ENCODE measurements at regions not wholly inside any gene's neighbourhood (a gene's known extent, or its start where the extent isn't known, plus 50 kb on each side); places are given as distances from the start of the nearest gene placed in this dataset.

DNA sequence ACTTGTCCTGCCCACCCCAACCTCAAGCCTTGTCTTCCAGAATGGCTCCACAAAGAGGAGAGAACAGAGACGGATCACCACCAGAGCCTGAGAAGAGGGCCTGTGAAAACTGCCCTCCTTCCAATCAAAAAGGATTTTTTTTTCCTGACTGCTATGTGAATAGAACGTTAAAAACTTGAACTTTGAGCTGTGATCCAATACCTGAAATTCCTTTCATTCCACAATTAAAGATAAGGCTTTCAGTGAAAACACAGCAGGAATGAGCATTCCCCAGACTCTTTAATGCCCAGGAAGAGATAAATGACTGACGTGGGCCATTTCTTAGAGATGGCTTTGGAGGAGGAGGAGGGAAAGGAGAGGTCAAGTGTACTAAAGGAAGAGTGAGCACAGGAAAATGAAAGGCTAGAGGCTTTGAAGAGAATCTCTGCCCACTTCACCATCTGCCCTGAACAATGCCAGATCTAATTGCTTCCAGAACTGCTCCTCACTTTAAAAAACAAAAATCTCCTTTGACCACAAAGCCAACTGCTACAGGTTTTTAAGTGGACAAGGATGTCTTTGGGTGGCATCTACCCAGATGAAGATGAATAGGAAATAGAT lies 177.9 kb upstream of the MAP3K1 start:
- TF ChIP-seq CTCF (conservative IDR thresholded peaks at IDR 0.05), result no peak
- no peak for TF ChIP-seq EZH2 (IDR thresholded peaks at IDR 0.05; ENCODE audit: low read depth)

Data from PC-9 (cell line).